GM18505 (cell line): ENCODE measurements at regions not wholly inside any gene's neighbourhood (a gene's known extent, or its start where the extent isn't known, plus 50 kb on each side); places are given as distances from the start of the nearest gene placed in this dataset.

Experiments
- ATAC-seq: cut with Tn5 transposase; IDR thresholded peaks from one replicate; pipeline ENCODE4 v1.9.1; 2021; ENCODE audit not compliant: unreplicated experiment
- POLR2A ChIP-seq: IDR thresholded peaks from 4 replicates; pipeline ENCODE4 v1.6.1; 2011; ENCODE audit warnings: borderline replicate concordance; ENCODE audit not compliant: insufficient read depth, insufficient read length; ENCODE audit errors: extremely low read depth

- ATAC-seq = no peak
- no peak for TF ChIP-seq POLR2A
Observed at GRCh38 chr9:118558026-118558425, 811.2 kb downstream of the BRINP1 start.

- ATAC-seq = no peak
- no peak for TF ChIP-seq POLR2A
Observed at GRCh38 chr9:118558891-118559290, 810.3 kb downstream of the BRINP1 start.

DNA sequence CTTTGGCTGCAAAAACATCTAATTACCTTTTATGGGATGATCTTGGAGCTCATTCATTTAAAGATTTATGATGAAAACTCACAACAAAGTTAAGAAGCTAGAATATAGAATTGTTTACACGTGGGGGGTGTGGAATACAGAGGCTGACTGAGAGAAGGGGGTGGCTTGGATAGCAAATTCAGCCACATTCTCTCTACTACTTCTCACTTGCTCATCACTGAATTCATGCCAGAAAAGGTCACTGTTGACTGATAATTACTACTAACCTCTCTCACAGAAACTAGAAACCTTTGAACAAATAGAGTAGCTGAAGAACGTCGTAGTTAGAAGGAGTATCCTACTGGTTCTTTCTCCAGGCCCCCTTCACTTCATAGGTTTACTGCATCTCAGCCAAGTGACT is 808.2 kb downstream of the BRINP1 start:
- TF ChIP-seq POLR2A = no peak
- ATAC-seq = no peak

- ATAC-seq = no peak
- no peak for TF ChIP-seq POLR2A
Observed at GRCh38 chr9:118563677-118564076, 805.6 kb downstream of the BRINP1 start.

DNA sequence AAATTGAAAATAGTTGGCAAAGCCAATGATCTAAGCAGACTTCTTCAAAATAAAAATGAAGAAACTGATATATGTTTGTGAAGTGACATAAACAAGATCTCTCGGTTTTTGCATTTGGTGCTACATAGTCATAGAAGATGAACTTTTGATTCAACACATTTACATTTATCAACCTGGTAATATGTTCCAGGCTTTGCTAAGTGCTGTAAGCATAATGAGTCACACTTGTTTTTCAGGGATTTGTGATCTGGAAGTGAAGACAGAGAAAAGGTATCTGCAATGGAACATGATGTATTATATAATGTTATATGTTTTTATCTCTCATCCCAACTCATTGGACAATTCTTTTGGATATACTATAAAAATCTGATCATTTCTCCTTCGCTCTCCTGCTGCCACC is 801.4 kb downstream of the BRINP1 start:
- TF ChIP-seq POLR2A = no peak

DNA sequence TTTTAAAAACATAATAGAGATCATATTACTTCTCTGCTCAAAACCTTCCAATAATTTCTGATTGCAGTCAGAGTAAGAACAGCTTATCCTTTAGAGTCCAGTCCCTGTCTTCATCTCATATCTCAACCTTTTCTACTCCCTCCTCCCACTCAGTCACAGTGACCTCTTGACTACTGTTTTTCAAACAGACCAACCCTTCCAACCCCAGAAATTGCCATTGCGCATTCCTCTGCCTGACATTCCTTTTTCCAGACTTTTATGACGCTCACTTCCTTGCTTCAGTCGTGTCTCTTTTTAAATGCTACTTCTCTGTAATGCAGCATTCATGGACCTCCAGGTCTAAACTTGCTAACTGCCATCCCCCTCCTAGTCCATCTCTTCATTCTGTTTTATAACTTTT is 800.5 kb downstream of the BRINP1 start:
- ATAC-seq = no peak

More for the DNA sequence above, 801.4 kb downstream of the BRINP1 start:
- ATAC-seq = no peak

DNA sequence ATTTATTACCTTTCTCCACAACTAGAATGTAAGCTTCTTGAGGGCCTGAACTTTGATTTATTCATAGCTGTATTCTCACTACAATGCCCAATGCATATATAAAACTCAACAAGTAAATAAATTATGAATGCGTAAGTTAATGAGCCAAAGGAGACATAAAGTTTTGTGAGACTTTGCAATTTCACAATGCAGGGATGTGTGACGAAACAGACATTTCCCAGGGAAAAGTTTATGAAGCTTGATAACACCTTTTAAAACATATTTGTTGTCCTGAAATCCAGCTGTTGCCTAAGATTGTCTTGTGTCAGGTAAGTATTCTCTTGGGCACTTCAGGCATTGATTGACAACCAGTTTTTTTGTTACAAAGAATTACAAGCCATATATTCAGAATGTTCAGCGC is 800.1 kb downstream of the BRINP1 start:
- TF ChIP-seq POLR2A = no peak
- ATAC-seq = no peak

More for the DNA sequence above, 800.5 kb downstream of the BRINP1 start:
- no peak for TF ChIP-seq POLR2A

GRCh38 chr9:118570066-118570465 is 799.2 kb downstream of the BRINP1 start:
- no peak for ATAC-seq
- no peak for TF ChIP-seq POLR2A

DNA sequence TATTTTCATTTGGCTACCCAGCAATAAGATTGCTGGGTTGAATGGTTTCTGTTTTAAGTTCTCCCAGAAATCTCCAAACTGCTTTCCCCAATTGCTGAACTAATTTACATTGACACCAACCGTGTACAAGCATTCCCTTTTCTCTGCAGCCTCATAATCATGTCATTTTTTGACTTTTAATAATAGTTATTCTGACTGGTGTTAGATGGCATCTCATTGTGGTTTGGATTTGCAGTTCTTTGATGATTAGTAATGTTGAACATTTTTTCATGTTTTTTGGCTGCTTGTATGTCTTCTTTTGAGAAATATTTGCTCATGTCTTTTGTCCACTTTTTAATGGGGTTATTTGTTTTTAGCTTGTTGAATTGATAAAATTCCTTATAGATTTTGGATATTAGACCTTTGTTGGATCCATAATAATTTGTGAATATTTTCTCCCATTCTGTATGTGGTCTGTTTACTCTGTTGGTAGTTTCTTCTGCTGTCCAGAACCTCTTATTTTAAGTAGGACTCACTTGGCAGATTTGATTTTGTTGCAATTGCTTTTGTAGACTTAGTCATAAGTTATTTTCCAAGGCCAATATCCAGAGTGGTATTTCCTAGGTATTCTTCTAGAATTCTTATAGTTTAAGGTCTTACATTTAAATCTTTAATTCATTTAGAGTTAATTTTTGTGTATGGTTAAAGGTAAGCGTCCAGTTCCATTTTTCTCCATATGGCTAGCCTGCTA is 793.7 kb downstream of the BRINP1 start:
- TF ChIP-seq POLR2A = no peak
- ATAC-seq = no peak

GRCh38 chr9:118577121-118577520 is 792.1 kb downstream of the BRINP1 start:
- ATAC-seq = no peak
- TF ChIP-seq POLR2A = no peak

- no peak for TF ChIP-seq POLR2A
- ATAC-seq = no peak
Observed at GRCh38 chr9:118578467-118578866, 790.8 kb downstream of the BRINP1 start.

DNA sequence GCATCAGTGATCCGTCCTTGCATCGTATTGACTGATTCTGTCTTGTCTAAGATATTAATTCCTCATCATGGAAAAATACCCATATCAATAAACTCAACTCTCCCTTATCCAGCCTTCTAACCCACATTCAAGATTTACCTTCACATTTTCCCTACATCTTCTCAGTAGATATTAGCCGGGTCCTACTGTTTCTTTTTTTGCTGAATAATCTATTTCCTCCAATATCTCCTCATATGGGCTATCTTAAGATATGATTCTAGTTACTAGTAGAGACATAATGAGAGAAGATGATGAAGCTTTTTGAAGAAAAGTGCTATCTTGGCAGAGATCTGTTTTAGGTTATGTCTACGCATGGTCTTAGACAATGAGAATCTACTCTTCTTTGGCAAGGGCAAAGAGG is 785.8 kb downstream of the BRINP1 start:
- TF ChIP-seq POLR2A = no peak
- ATAC-seq = no peak

GRCh38 chr9:118586978-118587377 is 782.3 kb downstream of the BRINP1 start:
- TF ChIP-seq POLR2A = no peak
- no peak for ATAC-seq

- no peak for TF ChIP-seq POLR2A
- ATAC-seq = no peak
Observed at GRCh38 chr9:118594428-118594827, 774.8 kb downstream of the BRINP1 start.
